SK-N-SH (cell line): ENCODE measurements at regions not wholly inside any gene's neighbourhood (a gene's known extent, or its start where the extent isn't known, plus 50 kb on each side); places are given as distances from the start of the nearest gene placed in this dataset.

Experiments
- CTCF ChIA-PET: fragments of 300-600, 350-600 bp; formaldehyde crosslinking; extraction: SDS; loops from one replicate; lab custom pipeline; 2021; lab: Yijun Ruan, JAX
- POLR2A ChIA-PET: fragments of 350-600 bp; sonication (Branson Sonifier 250); formaldehyde crosslinking; extraction: SDS; loops from one replicate; lab custom pipeline; 2020; ENCODE audit warnings: antibody characterized with exemption, inconsistent platforms; lab: Yijun Ruan, JAX
- DNase-seq: peaks from one replicate; pipeline ENCODE4 v3.0.0; 2012
- H2AFZ ChIP-seq: fragments of 200-600 bp; sonication (generic); 2 replicates; pipeline ENCODE4 v1.8.1; 2016; ENCODE audit warnings: antibody characterized with exemption, mild to moderate bottlenecking, low read depth
- H3F3A ChIP-seq: fragments of 200-600 bp; sonication (generic); replicated peaks from 2 replicates; pipeline ENCODE3; 2016; ENCODE audit warnings: antibody characterized with exemption, mild to moderate bottlenecking; ENCODE audit not compliant: insufficient read depth
- H3K27ac ChIP-seq, 2 experiments: fragments of 200-500 bp in 1 of 2; fragments of 200-600 bp in 1 of 2; sonication (Bioruptor generic) in 1 of 2; sonication (generic), shearing (Covaris generic) in 1 of 2; 2 replicates each; pipeline versions ENCODE4 v1.5.1 to v1.6.1; 2014 to 2016; ENCODE audit warnings: low read depth in 2 of 2, inconsistent platforms in 1 of 2, low read length in 1 of 2, mild to moderate bottlenecking in 1 of 2, mixed read lengths in 1 of 2
- H3K27me3 ChIP-seq: fragments of 200-600 bp; sonication (generic), shearing (Covaris generic); 2 replicates; pipeline ENCODE4 v1.6.1; 2016; ENCODE audit warnings: mixed run types; ENCODE audit not compliant: insufficient read depth
- H3K36me3 ChIP-seq, 2 experiments: fragments of 200-500 bp in 1 of 2; fragments of 200-600 bp in 1 of 2; sonication (Bioruptor generic) in 1 of 2; sonication (generic) in 1 of 2; replicated peaks in 1 of 2; 2 replicates each; pipeline versions ENCODE3 to v1.5.1; 2014 to 2016; ENCODE audit warnings: low read length in 1 of 2, mild to moderate bottlenecking in 1 of 2; ENCODE audit not compliant: insufficient read depth in 2 of 2, control insufficient read depth in 1 of 2
- H3K4me1 ChIP-seq, 2 experiments: fragments of 200-500 bp in 1 of 2; fragments of 200-600 bp in 1 of 2; sonication (Bioruptor generic) in 1 of 2; sonication (generic), shearing (Covaris generic) in 1 of 2; 2 replicates each; pipeline versions ENCODE4 v1.5.1 to v1.6.1; 2014 to 2016; ENCODE audit warnings: low read depth in 1 of 2, low read length in 1 of 2, mixed run types in 1 of 2; ENCODE audit not compliant: insufficient read depth in 2 of 2, control insufficient read depth in 1 of 2
- H3K4me2 ChIP-seq: fragments of 200-600 bp; sonication (generic), shearing (Covaris generic); 2 replicates; pipeline ENCODE4 v1.6.1; 2017; ENCODE audit warnings: mixed run types
- H3K4me3 ChIP-seq, 2 experiments: fragments of 200-500 bp in 1 of 2; fragments of 200-600 bp in 1 of 2; sonication (Bioruptor generic) in 1 of 2; sonication (generic), shearing (Covaris generic) in 1 of 2; 2 replicates each; pipeline versions ENCODE4 v1.5.1 to v1.8.1; 2014 to 2016; ENCODE audit warnings: low read depth in 2 of 2, inconsistent platforms in 1 of 2, low read length in 1 of 2, mild to moderate bottlenecking in 1 of 2, mixed read lengths in 1 of 2, moderate library complexity in 1 of 2
- H3K79me2 ChIP-seq: fragments of 200-600 bp; sonication (generic); 2 replicates; pipeline ENCODE4 v1.8.1; 2017; ENCODE audit warnings: mild to moderate bottlenecking; ENCODE audit not compliant: insufficient read depth
- H3K9ac ChIP-seq: fragments of 200-600 bp; sonication (generic); 2 replicates; pipeline ENCODE4 v1.6.1; 2017; ENCODE audit warnings: mixed run types
- H3K9me2 ChIP-seq: fragments of 200-600 bp; sonication (generic); 2 replicates; pipeline ENCODE4 v1.6.1; 2017; ENCODE audit warnings: mixed run types
- H3K9me3 ChIP-seq: fragments of 200-600 bp; sonication (generic); 2 replicates; pipeline ENCODE4 v1.6.1; 2017; ENCODE audit warnings: mixed run types, mild to moderate bottlenecking, moderate library complexity
- H4K20me1 ChIP-seq: fragments of 200-600 bp; sonication (generic); 2 replicates; pipeline ENCODE4 v1.6.1; 2017; ENCODE audit warnings: mild to moderate bottlenecking, mixed run types; ENCODE audit not compliant: insufficient read depth
- CHD2 ChIP-seq: fragments of 150-350 bp; IDR thresholded peaks from 2 replicates; pipeline ENCODE4 v1.6.1; 2018; ENCODE audit warnings: low read length; ENCODE audit not compliant: partially characterized antibody
- EZH2phosphoT487 ChIP-seq: fragments of 200-600 bp; sonication (generic); IDR thresholded peaks from 2 replicates; pipeline ENCODE4 v1.6.1; 2017; ENCODE audit warnings: low read depth, mixed run types, mild to moderate bottlenecking, antibody characterized with exemption, moderate library complexity, borderline replicate concordance
- FOSL2 ChIP-seq: IDR thresholded peaks from 2 replicates; pipeline ENCODE4 v1.4.0; 2012; ENCODE audit warnings: low read depth, mild to moderate bottlenecking, moderate library complexity, borderline replicate concordance
- FOXJ3 ChIP-seq: sonication (generic); formaldehyde crosslinking; IDR thresholded peaks from 2 replicates; pipeline ENCODE4 v1.5.1; 2020; ENCODE audit warnings: mild to moderate bottlenecking, missing genetic modification reagents
- GABPA ChIP-seq: IDR thresholded peaks from 2 replicates; pipeline ENCODE4 v1.4.0; 2012; ENCODE audit warnings: low read depth, mild to moderate bottlenecking
- NFIC ChIP-seq: IDR thresholded peaks from 2 replicates; pipeline ENCODE4 v1.4.0; 2012; ENCODE audit warnings: borderline replicate concordance
- RAD21 ChIP-seq: IDR thresholded peaks from 2 replicates; pipeline ENCODE4 v1.6.1; 2012; ENCODE audit warnings: mild to moderate bottlenecking, low read length
- SIN3A ChIP-seq: IDR thresholded peaks from 2 replicates; pipeline ENCODE4 v1.6.1; 2012; ENCODE audit warnings: low read depth, mild to moderate bottlenecking, low read length, moderate library complexity, borderline replicate concordance
- YY1 ChIP-seq: IDR thresholded peaks from 2 replicates; pipeline ENCODE4 v1.4.0; 2012; ENCODE audit warnings: low read depth, mild to moderate bottlenecking
- WGBS: methylation state at CpG from one replicate; pipeline ENCODE4 v1.1.6; 2017; ENCODE audit warnings: low lambda C conversion rate; 5-methylcytosine and 5-hydroxymethylcytosine counted together
- TF ChIP-seq, protein P1 (sequence below): IDR thresholded peaks from 2 replicates; pipeline ENCODE4 v1.6.1; 2012; ENCODE audit warnings: mild to moderate bottlenecking, low read depth, low read length, moderate library complexity
- TF ChIP-seq, protein P2 (sequence below): IDR thresholded peaks from 2 replicates; pipeline ENCODE4; 2012
- TF ChIP-seq, protein P3 (sequence below): fragments of 200-600 bp; sonication (generic); IDR thresholded peaks from 2 replicates; pipeline ENCODE4 v1.6.1; 2017; ENCODE audit warnings: antibody characterized with exemption, mild to moderate bottlenecking, moderate library complexity

DNA sequence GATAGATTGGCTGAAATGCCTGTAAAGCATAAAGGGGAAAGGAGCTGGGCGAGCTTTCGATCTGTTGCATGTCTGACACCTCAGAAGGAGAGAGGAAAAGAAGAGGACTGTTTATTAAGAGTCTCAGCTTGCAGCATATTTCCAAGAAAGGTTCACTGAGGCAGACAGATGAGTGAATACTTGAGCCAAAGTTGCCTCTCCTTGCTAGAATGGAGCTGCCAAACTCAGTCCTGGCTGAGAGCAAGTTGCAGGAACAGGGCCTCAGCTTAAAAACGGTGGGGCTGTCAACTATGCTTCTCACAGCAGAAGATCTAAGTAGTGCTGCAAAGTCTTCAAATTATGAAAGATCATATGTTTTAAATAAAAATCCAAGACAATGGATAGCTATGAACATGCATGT lies 707.5 kb downstream of the PCDH7 start:
- H3F3A ChIP-seq = no peaks in the 10 kb centered on the region
- no peaks in the 10 kb centered on the region for H3K9me2 ChIP-seq
- no peaks in the 10 kb centered on the region for H4K20me1 ChIP-seq
- no peaks in the 10 kb centered on the region for H3K36me3 ChIP-seq
- no peak overlapping the region for H3K4me3 ChIP-seq
- no peak overlapping the region for H3K27ac ChIP-seq
- WGBS = 13% methylated on average over 3 of the region's 3 CpGs
- H3K9me3 ChIP-seq = no peaks in the 10 kb centered on the region
- no peak overlapping the region for H3K9ac ChIP-seq
- ChIA-PET CTCF (interaction anchor here (0.9 kb wide), 1 partner anchor 9 kb away, joined by 3 read pairs; no protein-coding TSS in a partner anchor), POLR2A (no interaction called here)
- no peaks in the 10 kb centered on the region for H3K27me3 ChIP-seq
- no peak overlapping the region for H3K4me2 ChIP-seq
- H2AFZ ChIP-seq = no peak overlapping the region
- no peaks in the 10 kb centered on the region for H3K4me1 ChIP-seq
- DNase-seq = no peak
- H3K79me2 ChIP-seq = no peaks in the 10 kb centered on the region
- TF ChIP-seq FOSL2 = no peak
- TF ChIP-seq SIN3A = no peak
- no peak for TF ChIP-seq EZH2phosphoT487
- TF ChIP-seq YY1 = no peak
- TF ChIP-seq, protein P1, sequence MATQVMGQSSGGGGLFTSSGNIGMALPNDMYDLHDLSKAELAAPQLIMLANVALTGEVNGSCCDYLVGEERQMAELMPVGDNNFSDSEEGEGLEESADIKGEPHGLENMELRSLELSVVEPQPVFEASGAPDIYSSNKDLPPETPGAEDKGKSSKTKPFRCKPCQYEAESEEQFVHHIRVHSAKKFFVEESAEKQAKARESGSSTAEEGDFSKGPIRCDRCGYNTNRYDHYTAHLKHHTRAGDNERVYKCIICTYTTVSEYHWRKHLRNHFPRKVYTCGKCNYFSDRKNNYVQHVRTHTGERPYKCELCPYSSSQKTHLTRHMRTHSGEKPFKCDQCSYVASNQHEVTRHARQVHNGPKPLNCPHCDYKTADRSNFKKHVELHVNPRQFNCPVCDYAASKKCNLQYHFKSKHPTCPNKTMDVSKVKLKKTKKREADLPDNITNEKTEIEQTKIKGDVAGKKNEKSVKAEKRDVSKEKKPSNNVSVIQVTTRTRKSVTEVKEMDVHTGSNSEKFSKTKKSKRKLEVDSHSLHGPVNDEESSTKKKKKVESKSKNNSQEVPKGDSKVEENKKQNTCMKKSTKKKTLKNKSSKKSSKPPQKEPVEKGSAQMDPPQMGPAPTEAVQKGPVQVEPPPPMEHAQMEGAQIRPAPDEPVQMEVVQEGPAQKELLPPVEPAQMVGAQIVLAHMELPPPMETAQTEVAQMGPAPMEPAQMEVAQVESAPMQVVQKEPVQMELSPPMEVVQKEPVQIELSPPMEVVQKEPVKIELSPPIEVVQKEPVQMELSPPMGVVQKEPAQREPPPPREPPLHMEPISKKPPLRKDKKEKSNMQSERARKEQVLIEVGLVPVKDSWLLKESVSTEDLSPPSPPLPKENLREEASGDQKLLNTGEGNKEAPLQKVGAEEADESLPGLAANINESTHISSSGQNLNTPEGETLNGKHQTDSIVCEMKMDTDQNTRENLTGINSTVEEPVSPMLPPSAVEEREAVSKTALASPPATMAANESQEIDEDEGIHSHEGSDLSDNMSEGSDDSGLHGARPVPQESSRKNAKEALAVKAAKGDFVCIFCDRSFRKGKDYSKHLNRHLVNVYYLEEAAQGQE = no peak
- no peak for TF ChIP-seq GABPA
- TF ChIP-seq NFIC = no peak
- TF ChIP-seq, protein P2, sequence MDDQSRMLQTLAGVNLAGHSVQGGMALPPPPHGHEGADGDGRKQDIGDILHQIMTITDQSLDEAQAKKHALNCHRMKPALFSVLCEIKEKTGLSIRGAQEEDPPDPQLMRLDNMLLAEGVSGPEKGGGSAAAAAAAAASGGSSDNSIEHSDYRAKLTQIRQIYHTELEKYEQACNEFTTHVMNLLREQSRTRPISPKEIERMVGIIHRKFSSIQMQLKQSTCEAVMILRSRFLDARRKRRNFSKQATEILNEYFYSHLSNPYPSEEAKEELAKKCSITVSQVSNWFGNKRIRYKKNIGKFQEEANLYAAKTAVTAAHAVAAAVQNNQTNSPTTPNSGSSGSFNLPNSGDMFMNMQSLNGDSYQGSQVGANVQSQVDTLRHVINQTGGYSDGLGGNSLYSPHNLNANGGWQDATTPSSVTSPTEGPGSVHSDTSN = no peak
- TF ChIP-seq FOXJ3 = no peak

DNA sequence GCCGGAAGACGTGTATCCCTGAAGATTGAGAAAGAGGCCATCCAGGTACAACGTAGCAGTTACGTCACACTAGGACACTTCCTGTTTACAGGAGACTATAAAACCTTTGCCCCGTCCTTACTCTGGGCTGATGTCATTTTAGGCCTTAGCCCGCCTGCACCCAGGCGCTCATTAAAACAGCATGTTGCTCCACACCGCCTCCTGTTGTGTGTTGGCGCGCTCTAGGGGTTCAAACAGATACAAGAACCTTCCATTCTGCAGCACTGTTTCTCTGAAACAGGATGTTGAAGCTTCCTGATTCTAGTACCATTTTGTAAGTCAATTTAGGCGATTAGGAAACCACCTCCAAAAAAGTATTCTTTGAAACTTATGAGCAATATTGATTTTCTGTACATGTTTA lies 722.1 kb downstream of the PCDH7 start:
- Histone ChIP-seq H3K9me3 (no peaks in the 10 kb centered on the region), H2AFZ (no peak overlapping the region), H3K9ac (no peak overlapping the region), H3K4me1 (no peaks in the 10 kb centered on the region)
- no peak for DNase-seq
- TF ChIP-seq FOSL2 (no peak), RAD21 (peak; percentile 40), CHD2 (no peak)
- TF ChIP-seq, protein P3, sequence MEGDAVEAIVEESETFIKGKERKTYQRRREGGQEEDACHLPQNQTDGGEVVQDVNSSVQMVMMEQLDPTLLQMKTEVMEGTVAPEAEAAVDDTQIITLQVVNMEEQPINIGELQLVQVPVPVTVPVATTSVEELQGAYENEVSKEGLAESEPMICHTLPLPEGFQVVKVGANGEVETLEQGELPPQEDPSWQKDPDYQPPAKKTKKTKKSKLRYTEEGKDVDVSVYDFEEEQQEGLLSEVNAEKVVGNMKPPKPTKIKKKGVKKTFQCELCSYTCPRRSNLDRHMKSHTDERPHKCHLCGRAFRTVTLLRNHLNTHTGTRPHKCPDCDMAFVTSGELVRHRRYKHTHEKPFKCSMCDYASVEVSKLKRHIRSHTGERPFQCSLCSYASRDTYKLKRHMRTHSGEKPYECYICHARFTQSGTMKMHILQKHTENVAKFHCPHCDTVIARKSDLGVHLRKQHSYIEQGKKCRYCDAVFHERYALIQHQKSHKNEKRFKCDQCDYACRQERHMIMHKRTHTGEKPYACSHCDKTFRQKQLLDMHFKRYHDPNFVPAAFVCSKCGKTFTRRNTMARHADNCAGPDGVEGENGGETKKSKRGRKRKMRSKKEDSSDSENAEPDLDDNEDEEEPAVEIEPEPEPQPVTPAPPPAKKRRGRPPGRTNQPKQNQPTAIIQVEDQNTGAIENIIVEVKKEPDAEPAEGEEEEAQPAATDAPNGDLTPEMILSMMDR = no peak; the same call in 1 of the 2 replicates
- TF ChIP-seq, all 33 proteins: peak for 1
- Histone ChIP-seq H4K20me1 (no peaks in the 10 kb centered on the region), H3K27ac (no peak overlapping the region), H3K79me2 (no peaks in the 10 kb centered on the region), H3K9me2 (no peaks in the 10 kb centered on the region), H3K4me3 (no peak overlapping the region), H3K4me2 (no peak overlapping the region), H3F3A (no peaks in the 10 kb centered on the region), H3K27me3 (no peaks in the 10 kb centered on the region), H3K36me3 (no peaks in the 10 kb centered on the region)
- WGBS = 60% methylated on average over 11 of the region's 11 CpGs
- ChIA-PET CTCF (interaction anchor here (1.1 kb wide), 1 partner anchor 1062 kb away, joined by 3 read pairs; no protein-coding TSS in a partner anchor), POLR2A (no interaction called here)
